A673 (cell line): ENCODE measurements at regions not wholly inside any gene's neighbourhood (a gene's known extent, or its start where the extent isn't known, plus 50 kb on each side); places are given as distances from the start of the nearest gene placed in this dataset.

ENCODE experiments used
- BruUV-seq: library from RNA; stranded (reverse); fragments of 400-500 nt; replicated peaks from 2 replicates; lab custom pipeline; 2021; lab: Mats Ljungman, UMichigan
- CTCF ChIA-PET: fragments of 300-600 bp; sonication (Branson Sonifier 250); formaldehyde crosslinking; loops from one replicate; lab custom pipeline; 2022; ENCODE audit warnings: antibody characterized with exemption; lab: Charles Lee
- POLR2A ChIA-PET: fragments of 300-600 bp; sonication (Branson Sonifier 250); formaldehyde crosslinking; loops from one replicate; lab custom pipeline; 2022; ENCODE audit warnings: antibody characterized with exemption; ENCODE audit not compliant: low non-redundant PET; lab: Charles Lee
- DNase-seq: peaks from one replicate; pipeline ENCODE4 v3.0.0-alpha.2; 2015; ENCODE audit warnings: low spot score
- H3K27ac ChIP-seq: fragments of 200-600 bp; sonication (generic); 2 replicates; pipeline ENCODE4 v1.5.1; 2016; ENCODE audit warnings: mixed run types, low read depth, mild to moderate bottlenecking, mixed read lengths, antibody characterized with exemption, low read length; ENCODE audit not compliant: poor library complexity, severe bottlenecking
- H3K27me3 ChIP-seq: fragments of 200-600 bp; sonication (generic); replicated peaks from 2 replicates; pipeline ENCODE4 v1.6.1; 2017; ENCODE audit warnings: mixed run types, low read depth, mild to moderate bottlenecking, mixed read lengths, antibody characterized with exemption, low read length; ENCODE audit not compliant: insufficient read depth, poor library complexity
- H3K36me3 ChIP-seq: fragments of 200-600 bp; sonication (generic); 2 replicates; pipeline ENCODE4 v1.6.1; 2016; ENCODE audit warnings: mixed run types, mild to moderate bottlenecking, mixed read lengths, antibody characterized with exemption, low read length; ENCODE audit not compliant: insufficient read depth, poor library complexity, severe bottlenecking
- H3K4me1 ChIP-seq: fragments of 200-600 bp; sonication (generic); 2 replicates; pipeline ENCODE4 v1.6.1; 2017; ENCODE audit warnings: mixed run types, mild to moderate bottlenecking, mixed read lengths, antibody characterized with exemption, low read length; ENCODE audit not compliant: insufficient read depth, poor library complexity, severe bottlenecking
- H3K4me3 ChIP-seq: fragments of 200-600 bp; sonication (generic); 2 replicates; pipeline ENCODE4 v1.5.1; 2016; ENCODE audit warnings: low read depth, mixed run types, mild to moderate bottlenecking, mixed read lengths, low read length; ENCODE audit not compliant: poor library complexity, severe bottlenecking
- H3K9me3 ChIP-seq: fragments of 200-600 bp; sonication (generic); 2 replicates; pipeline ENCODE4 v1.6.1; 2016; ENCODE audit warnings: mixed run types, low read depth, mild to moderate bottlenecking, mixed read lengths, antibody characterized with exemption, low read length; ENCODE audit not compliant: poor library complexity, severe bottlenecking
- CTCF ChIP-seq: fragments of 300-800, 200-600 bp; sonication (generic); conservative IDR thresholded peaks from 2 replicates; pipeline ENCODE4 v1.5.1; 2017; ENCODE audit warnings: low read depth, mild to moderate bottlenecking, antibody characterized with exemption, low read length, moderate library complexity, mixed read lengths
- EZH2 ChIP-seq: fragments of 200-600 bp; sonication (generic); IDR thresholded peaks from 2 replicates; pipeline ENCODE4 v1.6.1; 2017; ENCODE audit warnings: borderline replicate concordance, low read depth, mild to moderate bottlenecking, mixed read lengths, antibody characterized with exemption, low read length; ENCODE audit not compliant: poor library complexity, severe bottlenecking
- intact Hi-C: fragments of 100-400 bp; cut with micrococcal nuclease; formaldehyde crosslinking; loops from one replicate; pipeline ENCODE4 v1.10.0; 2022; ENCODE audit not compliant: unreplicated experiment

- Histone ChIP-seq H3K27me3 (no peaks in the 10 kb centered on the region), H3K27ac (no peak overlapping the region), H3K4me1 (no peaks in the 10 kb centered on the region), H3K9me3 (no peaks in the 10 kb centered on the region), H3K36me3 (no peaks in the 10 kb centered on the region), H3K4me3 (no peak overlapping the region)
- intact Hi-C loops = no loop called here
- BruUV-seq = no TSS peak
- ChIA-PET POLR2A (no interaction called here), CTCF (no interaction called here)
- no peak for DNase-seq
- TF ChIP-seq EZH2 (no peak), CTCF (no peak)
Measured at GRCh38 chr11:92643827-92644226, 325.6 kb upstream of the MTNR1B start.

GRCh38 chr11:92644595-92645445, 324.6 kb upstream of the MTNR1B start:
- Histone ChIP-seq H3K27ac (no peak overlapping the region), H3K27me3 (no peaks in the 10 kb centered on the region), H3K4me1 (no peaks in the 10 kb centered on the region), H3K36me3 (no peaks in the 10 kb centered on the region), H3K4me3 (no peak overlapping the region), H3K9me3 (no peaks in the 10 kb centered on the region)
- BruUV-seq = no TSS peak
- peak; percentile 7 for DNase-seq
- intact Hi-C loops = no loop called here
- CTCF ChIA-PET = no interaction called here
- POLR2A ChIA-PET = no interaction called here
- no peak for TF ChIP-seq EZH2
- TF ChIP-seq CTCF = no peak

GRCh38 chr11:92651159-92651558, 318.3 kb upstream of the MTNR1B start:
- CTCF ChIA-PET = no interaction called here
- TF ChIP-seq CTCF (no peak), EZH2 (no peak)

More at GRCh38 chr11:92651159-92651558, 318.3 kb upstream of the MTNR1B start:
- no peaks in the 10 kb centered on the region for H3K4me1 ChIP-seq
- intact Hi-C loops = no loop called here
- H3K9me3 ChIP-seq = no peaks in the 10 kb centered on the region
- POLR2A ChIA-PET = no interaction called here
- no peak overlapping the region for H3K4me3 ChIP-seq
- H3K27me3 ChIP-seq = no peaks in the 10 kb centered on the region
- BruUV-seq = no TSS peak
- no peaks in the 10 kb centered on the region for H3K36me3 ChIP-seq
- H3K27ac ChIP-seq = no peak overlapping the region
- no peak for DNase-seq
